PC-9 (cell line): ENCODE measurements at regions not wholly inside any gene's neighbourhood (a gene's known extent, or its start where the extent isn't known, plus 50 kb on each side); places are given as distances from the start of the nearest gene placed in this dataset.

Experiments
- BruUV-seq: library from RNA; stranded (reverse); fragments of 400-500 nt; replicated peaks from 2 replicates; lab custom pipeline; 2021; lab: Mats Ljungman, UMichigan
- CTCF ChIA-PET: fragments of 300-600 bp; sonication (Branson Sonifier 250); formaldehyde crosslinking; loops from one replicate; lab custom pipeline; 2022; ENCODE audit warnings: antibody characterized with exemption; lab: Charles Lee
- POLR2A ChIA-PET: fragments of 300-600 bp; sonication (Branson Sonifier 250); formaldehyde crosslinking; loops from one replicate; lab custom pipeline; 2022; ENCODE audit warnings: antibody characterized with exemption; ENCODE audit not compliant: unreplicated experiment; lab: Charles Lee
- DNase-seq, 2 experiments: peaks; one replicate each; pipeline versions ENCODE4 v3.0.0 to v3.0.0-alpha.2; 2015 to 2022; ENCODE audit warnings: mixed read lengths in 1 of 2
- H2AFZ ChIP-seq: fragments of 200-600 bp; sonication (generic); 2 replicates; pipeline ENCODE4 v1.8.1; 2017; ENCODE audit warnings: antibody characterized with exemption
- H3F3A ChIP-seq: fragments of 200-600 bp; sonication (generic); 2 replicates; pipeline ENCODE4 v1.8.1; 2017; ENCODE audit warnings: antibody characterized with exemption, mild to moderate bottlenecking, low read depth; ENCODE audit not compliant: insufficient read depth
- H3K27ac ChIP-seq: fragments of 200-600 bp; sonication (generic); 2 replicates; pipeline ENCODE4 v1.6.1; 2016; ENCODE audit warnings: mixed run types
- H3K27me3 ChIP-seq: fragments of 200-600 bp; sonication (generic); 2 replicates; pipeline ENCODE4 v1.6.1; 2016; ENCODE audit warnings: low read depth, mixed run types; ENCODE audit not compliant: insufficient read depth
- H3K36me3 ChIP-seq: fragments of 200-600 bp; sonication (generic); 2 replicates; pipeline ENCODE4 v1.6.1; 2016; ENCODE audit warnings: low read depth, mixed run types
- H3K4me1 ChIP-seq: fragments of 200-600 bp; sonication (generic); replicated peaks from 2 replicates; pipeline ENCODE4 v1.6.1; 2016; ENCODE audit warnings: mixed run types; ENCODE audit not compliant: insufficient read depth
- H3K4me2 ChIP-seq: fragments of 200-600 bp; sonication (generic); 2 replicates; pipeline ENCODE4 v1.6.1; 2017; ENCODE audit warnings: mixed run types
- H3K4me3 ChIP-seq: fragments of 200-600 bp; sonication (generic); 2 replicates; pipeline ENCODE4 v1.6.1; 2016; ENCODE audit warnings: mixed run types
- H3K79me2 ChIP-seq: fragments of 200-600 bp; sonication (generic); 2 replicates; pipeline ENCODE4 v1.6.1; 2017; ENCODE audit warnings: low read depth, mixed run types
- H3K9me2 ChIP-seq: fragments of 200-600 bp; sonication (generic); 2 replicates; pipeline ENCODE4 v1.8.1; 2017; ENCODE audit warnings: mild to moderate bottlenecking; ENCODE audit not compliant: insufficient read depth
- H3K9me3 ChIP-seq: fragments of 200-600 bp; sonication (generic); 2 replicates; pipeline ENCODE4 v1.8.1; 2016; ENCODE audit warnings: low read depth; ENCODE audit not compliant: insufficient read depth
- H4K20me1 ChIP-seq: fragments of 200-600 bp; sonication (generic); 2 replicates; pipeline ENCODE4 v1.8.1; 2017; ENCODE audit not compliant: insufficient read depth
- CTCF ChIP-seq: fragments of 200-600 bp; sonication (generic); conservative IDR thresholded peaks from 2 replicates; pipeline ENCODE4 v1.6.1; 2017; ENCODE audit warnings: mixed run types, antibody characterized with exemption, mild to moderate bottlenecking, moderate library complexity
- EZH2 ChIP-seq: fragments of 200-600 bp; sonication (generic); IDR thresholded peaks from 2 replicates; pipeline ENCODE4 v1.8.0; 2017; ENCODE audit warnings: antibody characterized with exemption, low read depth
- intact Hi-C: fragments of 100-400 bp; cut with micrococcal nuclease; formaldehyde crosslinking; loops from one replicate; pipeline ENCODE4 v1.10.0; 2022; ENCODE audit not compliant: unreplicated experiment

- ChIA-PET CTCF (no interaction called here), POLR2A (no interaction called here)
- H2AFZ ChIP-seq, result no peak overlapping the region
- no peaks in the 10 kb centered on the region for H3K79me2 ChIP-seq
- peaks cover 93% of the 10 kb centered on the region for H3K27me3 ChIP-seq
- no peaks in the 10 kb centered on the region for H3K36me3 ChIP-seq
- H3K27ac ChIP-seq, result no peak overlapping the region
- no peaks in the 10 kb centered on the region for H3F3A ChIP-seq
- no peaks in the 10 kb centered on the region for H3K9me2 ChIP-seq
- DNase-seq, result no peak
- no peaks in the 10 kb centered on the region for H3K9me3 ChIP-seq
- intact Hi-C loops, result no loop called here
- H3K4me3 ChIP-seq, result no peak overlapping the region
- H3K4me2 ChIP-seq, result no peak overlapping the region
- BruUV-seq, result no TSS peak
- H3K4me1 ChIP-seq, result no peaks in the 10 kb centered on the region
- no peak for TF ChIP-seq CTCF
- TF ChIP-seq EZH2, result no peak
- no peaks in the 10 kb centered on the region for H4K20me1 ChIP-seq
Measured at GRCh38 chr1:37306871-37307270, 167.5 kb upstream of the ZC3H12A start.

GRCh38 chr1:37308031-37308960 is 166.1 kb upstream of the ZC3H12A start:
- Histone ChIP-seq H3K4me3 (no peak overlapping the region), H2AFZ (no peak overlapping the region), H3K4me1 (no peaks in the 10 kb centered on the region), H3K36me3 (no peaks in the 10 kb centered on the region), H3K9me3 (no peaks in the 10 kb centered on the region), H3K27me3 (peaks cover 90% of the 10 kb centered on the region), H3K4me2 (no peak overlapping the region), H3F3A (no peaks in the 10 kb centered on the region), H3K27ac (no peak overlapping the region), H3K79me2 (no peaks in the 10 kb centered on the region), H4K20me1 (no peaks in the 10 kb centered on the region), H3K9me2 (no peaks in the 10 kb centered on the region)
- CTCF ChIA-PET, result no interaction called here
- DNase-seq, result no peak
- intact Hi-C loops, result no loop called here
- no TSS peak for BruUV-seq
- POLR2A ChIA-PET, result no interaction called here
- TF ChIP-seq CTCF (no peak), EZH2 (no peak)

GRCh38 chr1:37309574-37309973 is 164.8 kb upstream of the ZC3H12A start:
- ChIA-PET CTCF (no interaction called here), POLR2A (no interaction called here)
- Histone ChIP-seq H3K27me3 (peaks cover 89% of the 10 kb centered on the region), H3K79me2 (no peaks in the 10 kb centered on the region), H3K4me1 (no peaks in the 10 kb centered on the region), H3F3A (no peaks in the 10 kb centered on the region), H3K4me2 (no peak overlapping the region), H3K9me2 (no peaks in the 10 kb centered on the region), H3K36me3 (no peaks in the 10 kb centered on the region), H3K27ac (no peak overlapping the region), H4K20me1 (no peaks in the 10 kb centered on the region), H3K9me3 (no peaks in the 10 kb centered on the region), H3K4me3 (no peak overlapping the region), H2AFZ (no peak overlapping the region)
- DNase-seq, result no peak
- no TSS peak for BruUV-seq
- TF ChIP-seq CTCF, result no peak
- no peak for TF ChIP-seq EZH2
- intact Hi-C loops, result no loop called here
